KMS-11 (cell line): ENCODE measurements at regions not wholly inside any gene's neighbourhood (a gene's known extent, or its start where the extent isn't known, plus 50 kb on each side); places are given as distances from the start of the nearest gene placed in this dataset.

Experiments used
- H2AFZ ChIP-seq: fragments of 200-600 bp; sonication (generic); 2 replicates; pipeline ENCODE4 v1.6.1; 2016; ENCODE audit warnings: antibody characterized with exemption, mixed run types, low read depth
- H3K27ac ChIP-seq: fragments of 200-600 bp; sonication (generic); 2 replicates; pipeline ENCODE4 v1.6.1; 2016; ENCODE audit warnings: mild to moderate bottlenecking, mixed run types
- H3K27me3 ChIP-seq: fragments of 200-600 bp; sonication (generic); 2 replicates; pipeline ENCODE4 v1.6.1; 2017; ENCODE audit warnings: mild to moderate bottlenecking, low read depth, mixed run types, moderate library complexity; ENCODE audit not compliant: insufficient read depth
- H3K36me3 ChIP-seq: fragments of 200-600 bp; sonication (generic); 2 replicates; pipeline ENCODE4 v1.6.1; 2017; ENCODE audit warnings: mild to moderate bottlenecking, mixed run types; ENCODE audit not compliant: insufficient read depth
- H3K4me1 ChIP-seq: fragments of 200-600 bp; sonication (generic); 2 replicates; pipeline ENCODE4 v1.6.1; 2016; ENCODE audit warnings: mild to moderate bottlenecking, low read depth, mixed run types; ENCODE audit not compliant: poor library complexity, severe bottlenecking
- H3K4me2 ChIP-seq: fragments of 200-600 bp; sonication (generic); 2 replicates; pipeline ENCODE4 v1.7.0; 2016; ENCODE audit warnings: mild to moderate bottlenecking, mixed run types
- H3K4me3 ChIP-seq: fragments of 200-600 bp; sonication (generic); IDR thresholded peaks from 2 replicates; pipeline ENCODE4 v1.6.1; 2017; ENCODE audit warnings: low read depth, low read length, mixed read lengths; ENCODE audit not compliant: insufficient read depth
- H3K79me2 ChIP-seq: fragments of 200-600 bp; sonication (generic); 2 replicates; pipeline ENCODE4 v1.6.1; 2016; ENCODE audit warnings: low read depth, mixed run types; ENCODE audit not compliant: insufficient read depth
- H3K9ac ChIP-seq: fragments of 200-600 bp; sonication (generic); 2 replicates; pipeline ENCODE4 v1.6.1; 2016; ENCODE audit warnings: mild to moderate bottlenecking, mixed run types
- H4K20me1 ChIP-seq: fragments of 200-600 bp; sonication (generic); 2 replicates; pipeline ENCODE4 v1.6.1; 2016; ENCODE audit warnings: mild to moderate bottlenecking, mixed run types; ENCODE audit not compliant: insufficient read depth
- TF ChIP-seq, protein P1 (sequence below): fragments of 200-600 bp; sonication (generic); conservative IDR thresholded peaks from 2 replicates; pipeline ENCODE4 v1.6.1; 2017; ENCODE audit warnings: low read depth, mild to moderate bottlenecking, antibody characterized with exemption, low read length, moderate library complexity, mixed read lengths

DNA sequence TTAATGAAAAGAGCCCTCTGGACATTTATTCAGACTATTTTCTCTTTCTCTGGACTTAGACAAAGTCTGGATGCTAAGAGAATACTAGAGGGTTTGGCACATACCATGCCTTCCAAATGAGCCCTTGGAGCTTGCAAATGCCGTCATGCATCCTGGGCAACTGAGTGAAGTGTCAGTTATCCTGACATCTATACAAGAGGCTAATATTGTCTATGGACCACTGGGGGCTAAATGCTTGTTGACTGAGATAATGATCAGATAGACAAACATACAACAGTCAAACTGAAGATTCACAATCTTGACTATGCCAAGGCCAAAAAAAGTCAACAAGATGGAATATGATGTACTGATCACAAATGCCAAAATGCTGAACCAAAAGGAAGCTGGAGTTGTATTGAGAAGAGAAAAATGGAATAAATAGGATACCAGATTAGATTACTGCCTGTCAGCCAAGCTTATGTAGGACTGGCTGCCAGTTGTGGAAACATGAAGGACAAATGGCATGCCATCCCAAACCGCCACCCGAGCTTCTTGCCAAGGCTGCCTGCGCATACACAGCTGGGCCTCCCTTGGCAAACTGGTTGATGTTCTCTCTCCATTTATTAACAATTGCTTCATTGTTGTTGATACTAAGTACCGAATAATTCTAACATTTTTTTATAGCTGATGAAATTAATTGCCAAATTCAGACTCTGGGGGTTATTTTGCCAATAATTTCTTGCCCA, 240.1 kb upstream of the GRAMD2B start:
- no peak overlapping the region for H2AFZ ChIP-seq
- H3K79me2 ChIP-seq: no peaks in the 10 kb centered on the region
- H3K9ac ChIP-seq: no peak overlapping the region
- H3K4me2 ChIP-seq: no peak overlapping the region
- no peak overlapping the region for H3K4me3 ChIP-seq
- TF ChIP-seq, protein P1, sequence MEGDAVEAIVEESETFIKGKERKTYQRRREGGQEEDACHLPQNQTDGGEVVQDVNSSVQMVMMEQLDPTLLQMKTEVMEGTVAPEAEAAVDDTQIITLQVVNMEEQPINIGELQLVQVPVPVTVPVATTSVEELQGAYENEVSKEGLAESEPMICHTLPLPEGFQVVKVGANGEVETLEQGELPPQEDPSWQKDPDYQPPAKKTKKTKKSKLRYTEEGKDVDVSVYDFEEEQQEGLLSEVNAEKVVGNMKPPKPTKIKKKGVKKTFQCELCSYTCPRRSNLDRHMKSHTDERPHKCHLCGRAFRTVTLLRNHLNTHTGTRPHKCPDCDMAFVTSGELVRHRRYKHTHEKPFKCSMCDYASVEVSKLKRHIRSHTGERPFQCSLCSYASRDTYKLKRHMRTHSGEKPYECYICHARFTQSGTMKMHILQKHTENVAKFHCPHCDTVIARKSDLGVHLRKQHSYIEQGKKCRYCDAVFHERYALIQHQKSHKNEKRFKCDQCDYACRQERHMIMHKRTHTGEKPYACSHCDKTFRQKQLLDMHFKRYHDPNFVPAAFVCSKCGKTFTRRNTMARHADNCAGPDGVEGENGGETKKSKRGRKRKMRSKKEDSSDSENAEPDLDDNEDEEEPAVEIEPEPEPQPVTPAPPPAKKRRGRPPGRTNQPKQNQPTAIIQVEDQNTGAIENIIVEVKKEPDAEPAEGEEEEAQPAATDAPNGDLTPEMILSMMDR: no peak
- no peaks in the 10 kb centered on the region for H3K36me3 ChIP-seq
- H3K4me1 ChIP-seq: no peaks in the 10 kb centered on the region
- no peaks in the 10 kb centered on the region for H4K20me1 ChIP-seq
- no peaks in the 10 kb centered on the region for H3K27me3 ChIP-seq
- H3K27ac ChIP-seq: no peak overlapping the region

DNA sequence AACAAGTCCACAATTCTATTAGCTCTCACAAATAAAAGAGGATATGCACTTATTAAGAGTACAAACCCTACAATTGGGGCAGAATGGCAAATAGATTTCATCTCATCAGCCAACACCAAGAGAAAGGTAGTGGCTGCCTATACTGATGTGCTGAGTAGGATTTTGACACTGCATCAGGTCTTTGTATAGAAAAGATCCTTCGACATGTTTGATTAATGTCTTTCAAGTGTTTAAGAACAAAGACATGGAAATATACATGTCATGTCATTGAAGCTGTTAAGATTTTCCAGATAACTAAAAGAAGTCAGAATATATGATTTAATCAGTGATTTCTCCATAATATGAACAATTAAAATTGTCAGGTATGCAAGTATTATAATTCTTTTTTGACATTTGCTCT, 238.7 kb upstream of the GRAMD2B start:
- TF ChIP-seq, protein P1: no peak
- Histone ChIP-seq H3K9ac (no peak overlapping the region), H3K4me3 (no peak overlapping the region), H3K79me2 (no peaks in the 10 kb centered on the region), H4K20me1 (no peaks in the 10 kb centered on the region), H3K27me3 (no peaks in the 10 kb centered on the region), H3K36me3 (no peaks in the 10 kb centered on the region), H3K27ac (no peak overlapping the region), H2AFZ (no peak overlapping the region), H3K4me1 (no peaks in the 10 kb centered on the region), H3K4me2 (no peak overlapping the region)

DNA sequence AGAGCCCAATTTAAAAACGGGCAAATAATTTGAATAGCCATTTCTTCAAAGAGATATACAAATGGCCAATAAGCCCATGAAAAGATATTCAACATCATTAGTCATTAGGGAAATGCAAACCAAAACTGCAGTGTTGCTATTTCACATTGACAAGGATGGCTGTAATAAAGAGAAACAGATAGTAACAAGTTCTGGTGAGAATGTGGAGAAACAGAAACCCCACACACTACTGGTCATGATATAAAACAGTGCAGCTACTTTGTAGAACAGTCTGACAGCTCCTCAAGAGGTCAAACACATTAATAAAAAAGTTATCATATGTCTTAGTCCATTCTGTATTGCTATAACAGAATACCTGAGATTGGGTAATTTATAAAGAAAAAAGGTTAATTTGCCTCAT, 237.0 kb upstream of the GRAMD2B start:
- Histone ChIP-seq H3K79me2 (no peaks in the 10 kb centered on the region), H4K20me1 (no peaks in the 10 kb centered on the region), H3K4me2 (no peak overlapping the region), H3K27me3 (no peaks in the 10 kb centered on the region), H2AFZ (no peak overlapping the region), H3K9ac (no peak overlapping the region), H3K4me1 (no peaks in the 10 kb centered on the region), H3K36me3 (no peaks in the 10 kb centered on the region), H3K27ac (no peak overlapping the region), H3K4me3 (no peak overlapping the region)
- TF ChIP-seq, protein P1: no peak

DNA sequence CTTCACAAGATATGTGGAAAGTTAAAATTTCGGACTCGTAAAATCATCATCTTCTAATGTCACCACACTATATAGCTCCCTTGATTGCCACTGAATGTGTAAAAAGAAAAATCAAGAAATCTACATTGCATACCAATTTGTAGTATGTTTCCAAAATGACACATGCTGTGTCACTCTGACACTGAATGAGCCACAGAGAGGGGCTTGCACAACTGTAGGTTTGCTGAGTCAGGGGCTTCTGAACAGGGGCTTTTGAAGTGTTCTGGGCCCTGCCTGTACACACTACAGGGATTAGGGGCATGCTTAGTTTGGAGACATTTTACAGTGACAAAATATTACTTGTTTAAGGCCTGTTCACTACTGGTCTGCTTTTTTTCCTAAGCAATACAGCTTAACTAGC, 234.4 kb upstream of the GRAMD2B start:
- Histone ChIP-seq H3K36me3 (no peaks in the 10 kb centered on the region), H4K20me1 (no peaks in the 10 kb centered on the region), H3K27me3 (no peaks in the 10 kb centered on the region), H2AFZ (no peak overlapping the region), H3K4me2 (no peak overlapping the region), H3K9ac (no peak overlapping the region), H3K27ac (no peak overlapping the region), H3K79me2 (no peaks in the 10 kb centered on the region), H3K4me1 (no peaks in the 10 kb centered on the region), H3K4me3 (no peak overlapping the region)
- TF ChIP-seq, protein P1: no peak
